GM06990 (cell line): ENCODE measurements at regions not wholly inside any gene's neighbourhood (a gene's known extent, or its start where the extent isn't known, plus 50 kb on each side); places are given as distances from the start of the nearest gene placed in this dataset.

Source experiments
- DNase-seq: peaks from one replicate; pipeline ENCODE4 v3.0.0-alpha.2; 2011; ENCODE audit not compliant: insufficient read length; ENCODE audit errors: extremely low read depth
- H3K27me3 ChIP-seq: replicated peaks from 2 replicates; pipeline ENCODE4 v1.6.0; 2011; ENCODE audit warnings: low read length; ENCODE audit not compliant: control insufficient read depth, insufficient read depth
- H3K36me3 ChIP-seq: 2 replicates; pipeline ENCODE4 v1.5.1; 2011; ENCODE audit warnings: low read length; ENCODE audit not compliant: control insufficient read depth, insufficient read depth
- H3K4me3 ChIP-seq: replicated peaks from 2 replicates; pipeline ENCODE4 v1.5.1; 2011; ENCODE audit warnings: low read depth, mild to moderate bottlenecking, control low read depth, low read length
- CTCF ChIP-seq: IDR thresholded peaks from 2 replicates; pipeline ENCODE4 v1.5.1; 2011; ENCODE audit warnings: low read length, control low read depth, mild to moderate bottlenecking, inconsistent platforms; ENCODE audit not compliant: insufficient read depth, poor library complexity, severe bottlenecking

- DNase-seq, result no peak
- TF ChIP-seq CTCF, result no peak
- no peaks in the 10 kb centered on the region for H3K27me3 ChIP-seq
- no peaks in the 10 kb centered on the region for H3K36me3 ChIP-seq
- no peak overlapping the region for H3K4me3 ChIP-seq
Observed at GRCh38 chr9:80842389-80842788, 847.0 kb downstream of the TLE1 start.

GRCh38 chr9:80841888-80842287, 847.5 kb downstream of the TLE1 start:
- no peaks in the 10 kb centered on the region for H3K27me3 ChIP-seq
- H3K4me3 ChIP-seq, result no peak overlapping the region
- no peak for DNase-seq
- TF ChIP-seq CTCF, result no peak
- no peaks in the 10 kb centered on the region for H3K36me3 ChIP-seq

GRCh38 chr9:80839821-80840675, 849.3 kb downstream of the TLE1 start:
- no peak overlapping the region for H3K4me3 ChIP-seq
- no peak for TF ChIP-seq CTCF
- H3K27me3 ChIP-seq, result no peaks in the 10 kb centered on the region
- no peaks in the 10 kb centered on the region for H3K36me3 ChIP-seq
- no peak for DNase-seq

- no peak for TF ChIP-seq CTCF
- no peak for DNase-seq
- Histone ChIP-seq H3K27me3 (no peaks in the 10 kb centered on the region), H3K4me3 (no peak overlapping the region), H3K36me3 (no peaks in the 10 kb centered on the region)
Observed at GRCh38 chr9:80836013-80836412, 853.3 kb downstream of the TLE1 start.

GRCh38 chr9:80831751-80832150, 857.6 kb downstream of the TLE1 start:
- TF ChIP-seq CTCF, result no peak
- no peak for DNase-seq
- Histone ChIP-seq H3K27me3 (no peaks in the 10 kb centered on the region), H3K4me3 (no peak overlapping the region), H3K36me3 (no peaks in the 10 kb centered on the region)

- DNase-seq, result no peak
- Histone ChIP-seq H3K36me3 (no peaks in the 10 kb centered on the region), H3K4me3 (no peak overlapping the region), H3K27me3 (no peaks in the 10 kb centered on the region)
- TF ChIP-seq CTCF, result no peak
Observed at GRCh38 chr9:80811656-80812055, 877.7 kb downstream of the TLE1 start.
